IMR-90 (cell line): ENCODE measurements at regions not wholly inside any gene's neighbourhood (a gene's known extent, or its start where the extent isn't known, plus 50 kb on each side); places are given as distances from the start of the nearest gene placed in this dataset.

Experiments
- ATAC-seq: fragments of 200-7000 bp; cut with Tn5 transposase; 2 replicates; pipeline ENCODE4 v1.9.1; 2020; ENCODE audit warnings: low read depth, mild to moderate bottlenecking, moderate library complexity
- BruUV-seq: library from RNA; stranded (reverse); fragments of 400-500 nt; replicated peaks from 2 replicates; lab custom pipeline; 2021; lab: Mats Ljungman, UMichigan
- CTCF ChIA-PET: fragments of 300-600 bp; formaldehyde crosslinking; extraction: SDS; loops from one replicate; lab custom pipeline; 2021; ENCODE audit warnings: antibody characterized with exemption; lab: Yijun Ruan, JAX
- POLR2A ChIA-PET: fragments of 300-600 bp; sonication (Branson Sonifier 250); formaldehyde crosslinking; loops from one replicate; lab custom pipeline; 2022; ENCODE audit warnings: antibody characterized with exemption; ENCODE audit not compliant: unreplicated experiment; lab: Charles Lee
- DNase-seq: peaks from one replicate; pipeline ENCODE4 v3.0.0; 2013
- H2AFZ ChIP-seq: replicated peaks from 2 replicates; pipeline ENCODE3; 2013; ENCODE audit warnings: low read length, mild to moderate bottlenecking; ENCODE audit not compliant: poor library complexity
- H2AK5ac ChIP-seq: 2 replicates; pipeline ENCODE4 v1.6.1; 2013; ENCODE audit warnings: low read depth, low read length, inconsistent platforms
- H2AK9ac ChIP-seq: replicated peaks from 2 replicates; pipeline ENCODE3; 2013; ENCODE audit warnings: mild to moderate bottlenecking, low read depth, low read length, moderate library complexity; ENCODE audit not compliant: poor library complexity
- H2BK120ac ChIP-seq: 2 replicates; pipeline ENCODE4 v1.6.1; 2013; ENCODE audit warnings: low read depth, low read length, inconsistent platforms
- H2BK15ac ChIP-seq: 3 replicates; pipeline ENCODE4 v1.6.1; 2013; ENCODE audit warnings: low read depth, low read length, inconsistent platforms
- H2BK20ac ChIP-seq: 2 replicates; pipeline ENCODE4 v1.6.1; 2013; ENCODE audit warnings: low read depth, mild to moderate bottlenecking, inconsistent platforms, low read length, moderate library complexity
- H2BK5ac ChIP-seq: 2 replicates; pipeline ENCODE4 v1.6.1; 2013; ENCODE audit warnings: mild to moderate bottlenecking, low read depth, low read length, inconsistent platforms; ENCODE audit not compliant: poor library complexity, severe bottlenecking
- H3K14ac ChIP-seq: replicated peaks from 2 replicates; pipeline ENCODE4 v1.6.1; 2013; ENCODE audit warnings: low read depth, low read length, inconsistent platforms
- H3K18ac ChIP-seq: 2 replicates; pipeline ENCODE4 v1.6.1; 2013; ENCODE audit warnings: low read depth, low read length, control low read depth
- H3K23ac ChIP-seq: 2 replicates; pipeline ENCODE4 v1.6.1; 2013; ENCODE audit warnings: low read depth, low read length, inconsistent platforms
- H3K27ac ChIP-seq: 2 replicates; pipeline ENCODE4 v1.5.1; 2013; ENCODE audit warnings: mild to moderate bottlenecking, control low read depth, low read length; ENCODE audit not compliant: insufficient read depth
- H3K27me3 ChIP-seq: 2 replicates; pipeline ENCODE4 v1.6.1; 2013; ENCODE audit warnings: low read length; ENCODE audit not compliant: control insufficient read depth, insufficient read depth
- H3K36me3 ChIP-seq: 2 replicates; pipeline ENCODE4 v1.6.1; 2013; ENCODE audit warnings: low read length, mixed read lengths; ENCODE audit not compliant: control insufficient read depth, insufficient read depth
- H3K4ac ChIP-seq: 2 replicates; pipeline ENCODE4 v1.6.1; 2013; ENCODE audit warnings: low read depth, low read length, inconsistent platforms
- H3K4me1 ChIP-seq: 2 replicates; pipeline ENCODE4 v1.6.1; 2013; ENCODE audit warnings: low read length, mixed read lengths; ENCODE audit not compliant: control insufficient read depth, insufficient read depth
- H3K4me2 ChIP-seq: 2 replicates; pipeline ENCODE4 v1.6.1; 2013; ENCODE audit warnings: low read depth, mild to moderate bottlenecking, control low read depth, low read length, moderate library complexity
- H3K4me3 ChIP-seq: 2 replicates; pipeline ENCODE4 v1.5.1; 2013; ENCODE audit warnings: low read depth, mild to moderate bottlenecking, control low read depth, low read length, moderate library complexity; ENCODE audit not compliant: insufficient read depth
- H3K56ac ChIP-seq: 2 replicates; pipeline ENCODE4 v1.6.1; 2013; ENCODE audit warnings: low read length, inconsistent platforms; ENCODE audit not compliant: insufficient read depth; ENCODE audit errors: extremely low read depth
- H3K79me1 ChIP-seq, 2 experiments: 2 replicates each; pipeline ENCODE4 v1.6.1; 2013; ENCODE audit warnings: low read length in 2 of 2, inconsistent platforms in 1 of 2, low read depth in 1 of 2
- H3K9ac ChIP-seq: 2 replicates; pipeline ENCODE4 v1.6.1; 2013; ENCODE audit warnings: low read depth, low read length, control low read depth
- H3K9me1 ChIP-seq: 2 replicates; pipeline ENCODE4 v1.6.1; 2013; ENCODE audit warnings: low read length, inconsistent platforms; ENCODE audit not compliant: insufficient read depth
- H3K9me3 ChIP-seq: 2 replicates; pipeline ENCODE4 v1.6.1; 2013; ENCODE audit warnings: low read length; ENCODE audit not compliant: control insufficient read depth, insufficient read depth
- H4K20me1 ChIP-seq: 2 replicates; pipeline ENCODE4 v1.6.1; 2013; ENCODE audit warnings: low read length, inconsistent platforms; ENCODE audit not compliant: insufficient read depth
- H4K5ac ChIP-seq: 2 replicates; pipeline ENCODE4 v1.6.1; 2013; ENCODE audit warnings: mild to moderate bottlenecking, low read depth, low read length, control low read depth
- H4K8ac ChIP-seq, 2 experiments: 2 replicates each; pipeline ENCODE4 v1.6.1; 2013; ENCODE audit warnings: low read depth in 2 of 2, low read length in 2 of 2, control low read depth in 1 of 2, inconsistent platforms in 1 of 2
- H4K91ac ChIP-seq: 2 replicates; pipeline ENCODE4 v1.6.1; 2013; ENCODE audit warnings: low read depth, low read length, inconsistent platforms; ENCODE audit not compliant: insufficient read depth
- CEBPB ChIP-seq: IDR thresholded peaks from 2 replicates; pipeline ENCODE4 v1.6.1; 2012; ENCODE audit warnings: low read depth, low read length, improper control_type of control experiment
- CHD1 ChIP-seq: IDR thresholded peaks from 2 replicates; pipeline ENCODE4 v1.6.1; 2012; ENCODE audit warnings: low read depth, low read length, improper control_type of control experiment
- MXI1 ChIP-seq: IDR thresholded peaks from 2 replicates; pipeline ENCODE4 v1.6.1; 2012; ENCODE audit warnings: low read depth, mild to moderate bottlenecking, low read length, moderate library complexity, borderline replicate concordance
- POLR2A ChIP-seq: IDR thresholded peaks from 2 replicates; pipeline ENCODE4 v1.6.1; 2012; ENCODE audit warnings: mild to moderate bottlenecking, low read depth, low read length
- RAD21 ChIP-seq: IDR thresholded peaks from 2 replicates; pipeline ENCODE4 v1.6.1; 2012; ENCODE audit warnings: low read length, improper control_type of control experiment
- RCOR1 ChIP-seq: IDR thresholded peaks from 2 replicates; pipeline ENCODE4 v1.6.1; 2012; ENCODE audit warnings: mild to moderate bottlenecking, low read length, improper control_type of control experiment; ENCODE audit not compliant: insufficient replicate concordance
- RFX5 ChIP-seq: IDR thresholded peaks from 2 replicates; pipeline ENCODE4 v1.8.0; 2012; ENCODE audit warnings: low read depth, mild to moderate bottlenecking, low read length, moderate library complexity
- SMC3 ChIP-seq: fragments of 150-350 bp; IDR thresholded peaks from 2 replicates; pipeline ENCODE4 v1.6.1; 2016; ENCODE audit warnings: low read depth, mild to moderate bottlenecking, antibody characterized with exemption, low read length, moderate library complexity
- WGBS, 2 experiments: methylation state at CpG; one replicate each; pipeline versions ENCODE4 v1.1.5 to v1.1.7; 2013; ENCODE audit warnings: missing lambda C conversion rate in 2 of 2; ENCODE audit not compliant: insufficient read length in 1 of 2; ENCODE audit errors: extremely low coverage in 2 of 2; 5-methylcytosine and 5-hydroxymethylcytosine counted together
- dilution Hi-C: fragments of 300-500 bp; cut with HindIII; formaldehyde crosslinking; loops from one replicate; pipeline ENCODE4 v1.14.3; 2018; ENCODE audit warnings: low sequenced_read_pairs; ENCODE audit not compliant: unreplicated experiment
- in situ Hi-C: fragments of 300-500 bp; cut with MboI; formaldehyde crosslinking; loops from 3 replicates; pipeline ENCODE4 v1.14.3; 2019; ENCODE audit warnings: low sequenced_read_pairs, inconsistent platforms, mixed read lengths
- intact Hi-C: fragments of 100-400 bp; cut with micrococcal nuclease; formaldehyde crosslinking; loops from 2 replicates; pipeline ENCODE4 v1.10.0; 2022
- TF ChIP-seq, protein P1 (sequence below): conservative IDR thresholded peaks from 2 replicates; pipeline ENCODE4 v1.5.1; 2012; ENCODE audit warnings: mild to moderate bottlenecking, low read depth, low read length, improper control_type of control experiment
- TF ChIP-seq, protein P2 (sequence below): fragments of 150-350 bp; IDR thresholded peaks from 2 replicates; pipeline ENCODE4 v1.6.1; 2017; ENCODE audit warnings: mild to moderate bottlenecking, antibody characterized with exemption, low read length, low read depth

DNA sequence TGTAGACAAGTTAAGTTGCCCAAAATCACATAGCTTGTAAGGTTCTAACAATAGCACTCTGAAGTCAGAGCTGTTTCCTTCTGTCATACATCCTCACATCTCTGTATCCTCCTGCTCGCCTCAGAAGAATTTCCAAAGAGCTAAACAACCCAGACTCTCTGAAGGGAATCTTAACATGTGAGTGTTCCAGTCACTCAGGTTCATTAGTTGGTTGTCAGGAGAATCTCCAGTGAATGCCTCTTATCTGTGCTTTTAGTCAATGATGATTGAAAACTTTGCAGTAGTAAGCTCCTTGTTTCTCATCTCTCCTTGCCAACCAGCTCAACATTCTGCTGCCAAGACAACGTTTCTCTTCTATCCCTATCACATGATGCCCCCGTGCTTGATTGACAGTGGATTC is 195.5 kb downstream of the C11orf91 start:
- TF ChIP-seq RCOR1, result no peak
- TF ChIP-seq RFX5, result no peak
- TF ChIP-seq CHD1, result no peak
- no peak for TF ChIP-seq SMC3
- no peak for TF ChIP-seq MXI1
- TF ChIP-seq RAD21, result no peak
- TF ChIP-seq, protein P1, sequence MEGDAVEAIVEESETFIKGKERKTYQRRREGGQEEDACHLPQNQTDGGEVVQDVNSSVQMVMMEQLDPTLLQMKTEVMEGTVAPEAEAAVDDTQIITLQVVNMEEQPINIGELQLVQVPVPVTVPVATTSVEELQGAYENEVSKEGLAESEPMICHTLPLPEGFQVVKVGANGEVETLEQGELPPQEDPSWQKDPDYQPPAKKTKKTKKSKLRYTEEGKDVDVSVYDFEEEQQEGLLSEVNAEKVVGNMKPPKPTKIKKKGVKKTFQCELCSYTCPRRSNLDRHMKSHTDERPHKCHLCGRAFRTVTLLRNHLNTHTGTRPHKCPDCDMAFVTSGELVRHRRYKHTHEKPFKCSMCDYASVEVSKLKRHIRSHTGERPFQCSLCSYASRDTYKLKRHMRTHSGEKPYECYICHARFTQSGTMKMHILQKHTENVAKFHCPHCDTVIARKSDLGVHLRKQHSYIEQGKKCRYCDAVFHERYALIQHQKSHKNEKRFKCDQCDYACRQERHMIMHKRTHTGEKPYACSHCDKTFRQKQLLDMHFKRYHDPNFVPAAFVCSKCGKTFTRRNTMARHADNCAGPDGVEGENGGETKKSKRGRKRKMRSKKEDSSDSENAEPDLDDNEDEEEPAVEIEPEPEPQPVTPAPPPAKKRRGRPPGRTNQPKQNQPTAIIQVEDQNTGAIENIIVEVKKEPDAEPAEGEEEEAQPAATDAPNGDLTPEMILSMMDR, result no peak
- no peak for TF ChIP-seq CEBPB
- no peak for TF ChIP-seq POLR2A
- TF ChIP-seq, protein P2, sequence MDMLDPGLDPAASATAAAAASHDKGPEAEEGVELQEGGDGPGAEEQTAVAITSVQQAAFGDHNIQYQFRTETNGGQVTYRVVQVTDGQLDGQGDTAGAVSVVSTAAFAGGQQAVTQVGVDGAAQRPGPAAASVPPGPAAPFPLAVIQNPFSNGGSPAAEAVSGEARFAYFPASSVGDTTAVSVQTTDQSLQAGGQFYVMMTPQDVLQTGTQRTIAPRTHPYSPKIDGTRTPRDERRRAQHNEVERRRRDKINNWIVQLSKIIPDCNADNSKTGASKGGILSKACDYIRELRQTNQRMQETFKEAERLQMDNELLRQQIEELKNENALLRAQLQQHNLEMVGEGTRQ, result no peak
- 0 out of 2 replicates have a peak, but pooled peaks cover 4% of the 10 kb centered on the region for H4K20me1 ChIP-seq
- in situ Hi-C loops (no loop called here), dilution Hi-C loops (no loop called here), intact Hi-C loops (no loop called here)
- ChIA-PET CTCF (no interaction called here), POLR2A (no interaction called here)
- H4K91ac ChIP-seq, result no peak overlapping the region
- H3K4me1 ChIP-seq, result no peaks in the 10 kb centered on the region
- ATAC-seq, result no peak
- H3K9me3 ChIP-seq, result no peaks in the 10 kb centered on the region
- no peak overlapping the region for H3K18ac ChIP-seq
- H4K5ac ChIP-seq, result no peak overlapping the region
- H3K9ac ChIP-seq, result no peak overlapping the region
- H3K4me2 ChIP-seq, result no peak overlapping the region
- H2BK20ac ChIP-seq, result no peak overlapping the region
- H2AK9ac ChIP-seq, result no peak overlapping the region
- H2BK120ac ChIP-seq, result no peak overlapping the region
- H2BK15ac ChIP-seq, result no peak overlapping the region
- H3K9me1 ChIP-seq, result no peaks in the 10 kb centered on the region
- H3K14ac ChIP-seq, result no peak overlapping the region
- no peak overlapping the region for H2AFZ ChIP-seq
- H3K4ac ChIP-seq, result no peak overlapping the region
- H3K4me3 ChIP-seq, result no peak overlapping the region
- H3K79me1 ChIP-seq, result peaks cover 6 to 15% of the 10 kb centered on the region in 2 experiments; a peak in 3 of 4 replicates
- no TSS peak for BruUV-seq
- WGBS, 2 experiments, result no CpG with 5 or more reads among the region's 3 CpGs
- no peaks in the 10 kb centered on the region for H3K27me3 ChIP-seq
- no peak overlapping the region for H2BK5ac ChIP-seq
- no peak overlapping the region for H4K8ac ChIP-seq
- H3K27ac ChIP-seq, result no peak overlapping the region
- H3K36me3 ChIP-seq, result no peaks in the 10 kb centered on the region
- H2AK5ac ChIP-seq, result no peak overlapping the region
- H3K56ac ChIP-seq, result no peak overlapping the region
- H3K23ac ChIP-seq, result no peak overlapping the region
- DNase-seq, result peak; percentile 20
